ENCODE measurements at regions not wholly inside any gene's neighbourhood (a gene's known extent, or its start where the extent isn't known, plus 50 kb on each side); places are given as distances from the start of the nearest gene placed in this dataset.

- ATAC-seq = peak; percentile 48
Measured at GRCh38 chr4:104969394-104970082, 177.1 kb upstream of the TET2 start.

- peak; percentile 81 for ATAC-seq
Measured at GRCh38 chr4:104971462-104971861, 175.2 kb upstream of the TET2 start.

GRCh38 chr4:104973708-104974107 is 173.0 kb upstream of the TET2 start:
- ATAC-seq = no peak

- ATAC-seq = no peak
Measured at GRCh38 chr4:104975617-104976016, 171.1 kb upstream of the TET2 start.

GRCh38 chr4:104976262-104976661 is 170.4 kb upstream of the TET2 start:
- no peak for ATAC-seq

- ATAC-seq = no peak
Measured at GRCh38 chr4:104979083-104979760, 167.5 kb upstream of the TET2 start.

GRCh38 chr4:104983615-104984179 is 163.0 kb upstream of the TET2 start:
- ATAC-seq = no peak

GRCh38 chr4:104986306-104986705 is 160.4 kb upstream of the TET2 start:
- no peak for ATAC-seq

- no peak for ATAC-seq
Measured at GRCh38 chr4:104989371-104989770, 157.3 kb upstream of the TET2 start.

- no peak for ATAC-seq
Measured at GRCh38 chr4:105002278-105002677, 144.4 kb upstream of the TET2 start.

GRCh38 chr4:105014234-105014633 is 132.4 kb upstream of the TET2 start:
- no peak for ATAC-seq

- ATAC-seq = no peak
Measured at GRCh38 chr4:105014635-105015034, 132.0 kb upstream of the TET2 start.

GRCh38 chr4:105015750-105016149 is 130.9 kb upstream of the TET2 start:
- no peak for ATAC-seq

GRCh38 chr4:105022811-105023667 is 123.6 kb upstream of the TET2 start:
- peak; percentile 25 for ATAC-seq

GRCh38 chr4:105023668-105024055 is 123.0 kb upstream of the TET2 start:
- no peak for ATAC-seq

- ATAC-seq = no peak
Measured at GRCh38 chr4:105025263-105026017, 121.2 kb upstream of the TET2 start.

GRCh38 chr4:105036991-105037390 is 109.7 kb upstream of the TET2 start:
- ATAC-seq = no peak

GRCh38 chr4:105042451-105042850 is 104.2 kb upstream of the TET2 start:
- ATAC-seq = no peak

- ATAC-seq = peak; percentile 48
Measured at GRCh38 chr4:105050896-105051295, 95.8 kb upstream of the TET2 start.

GRCh38 chr4:105057370-105058105 is 89.1 kb upstream of the TET2 start:
- no peak for ATAC-seq

- peak; percentile 14 for ATAC-seq
Measured at GRCh38 chr4:105058177-105058812, 88.4 kb upstream of the TET2 start.

Data from esophagus mucosa (tissue), 1 donor.